ENCODE measurements at regions not wholly inside any gene's neighbourhood (a gene's known extent, or its start where the extent isn't known, plus 50 kb on each side); places are given as distances from the start of the nearest gene placed in this dataset.
"Not testable (repeated sequence)": the region's sequence is repeated elsewhere in the genome, so short reads cannot be mapped to it uniquely, and the experiment has no call there.

- in situ Hi-C loops (cut with HindIII; ENCODE audit: low pct_unique_long_range_greater_than_20kb, low sequenced_read_pairs): no loop called here
- DNase-seq (ENCODE audit: low read depth): no peak
Observed at GRCh38 chr3:176615826-176616225, 581.5 kb downstream of the TBL1XR1 start.

GRCh38 chr3:176611703-176612102 lies 585.6 kb downstream of the TBL1XR1 start:
- no peak for DNase-seq (ENCODE audit: low read depth)
- in situ Hi-C loops (cut with HindIII; ENCODE audit: low pct_unique_long_range_greater_than_20kb, low sequenced_read_pairs): no loop called here

GRCh38 chr3:176609361-176609760 lies 587.9 kb downstream of the TBL1XR1 start:
- DNase-seq (ENCODE audit: low read depth): no peak
- in situ Hi-C loops (cut with HindIII; ENCODE audit: low pct_unique_long_range_greater_than_20kb, low sequenced_read_pairs): no loop called here

GRCh38 chr3:176605553-176605952 lies 591.7 kb downstream of the TBL1XR1 start:
- DNase-seq (ENCODE audit: low read depth); in situ Hi-C loops (cut with HindIII; ENCODE audit: low pct_unique_long_range_greater_than_20kb, low sequenced_read_pairs): not testable (repeated sequence)

- in situ Hi-C loops (cut with HindIII; ENCODE audit: low pct_unique_long_range_greater_than_20kb, low sequenced_read_pairs): no loop called here
- DNase-seq (ENCODE audit: low read depth): no peak
Observed at GRCh38 chr3:176595307-176595706, 602.0 kb downstream of the TBL1XR1 start.

- no peak for DNase-seq (ENCODE audit: low read depth)
- in situ Hi-C loops (cut with HindIII; ENCODE audit: low pct_unique_long_range_greater_than_20kb, low sequenced_read_pairs): no loop called here
Observed at GRCh38 chr3:176590722-176591121, 606.6 kb downstream of the TBL1XR1 start.

- DNase-seq (ENCODE audit: low read depth): no peak
- in situ Hi-C loops (cut with HindIII; ENCODE audit: low pct_unique_long_range_greater_than_20kb, low sequenced_read_pairs): no loop called here
Observed at GRCh38 chr3:176587089-176587488, 610.2 kb downstream of the TBL1XR1 start.

GRCh38 chr3:176584413-176585176 lies 612.7 kb downstream of the TBL1XR1 start:
- DNase-seq (ENCODE audit: low read depth): no peak
- in situ Hi-C loops (cut with HindIII; ENCODE audit: low pct_unique_long_range_greater_than_20kb, low sequenced_read_pairs): no loop called here

- no peak for DNase-seq (ENCODE audit: low read depth)
- in situ Hi-C loops (cut with HindIII; ENCODE audit: low pct_unique_long_range_greater_than_20kb, low sequenced_read_pairs): no loop called here
Observed at GRCh38 chr3:176583956-176584355, 613.3 kb downstream of the TBL1XR1 start.

- in situ Hi-C loops (cut with HindIII; ENCODE audit: low pct_unique_long_range_greater_than_20kb, low sequenced_read_pairs): no loop called here
- no peak for DNase-seq (ENCODE audit: low read depth)
Observed at GRCh38 chr3:176581589-176581988, 615.7 kb downstream of the TBL1XR1 start.

- peak; percentile 19 for DNase-seq (ENCODE audit: low read depth)
- in situ Hi-C loops (cut with HindIII; ENCODE audit: low pct_unique_long_range_greater_than_20kb, low sequenced_read_pairs): no loop called here
Observed at GRCh38 chr3:176579711-176580185, 617.5 kb downstream of the TBL1XR1 start.

GRCh38 chr3:176578316-176578715 lies 619.0 kb downstream of the TBL1XR1 start:
- in situ Hi-C loops (cut with HindIII; ENCODE audit: low pct_unique_long_range_greater_than_20kb, low sequenced_read_pairs): no loop called here
- DNase-seq (ENCODE audit: low read depth): no peak

GRCh38 chr3:176577447-176577846 lies 619.8 kb downstream of the TBL1XR1 start:
- in situ Hi-C loops (cut with HindIII; ENCODE audit: low pct_unique_long_range_greater_than_20kb, low sequenced_read_pairs): no loop called here

GRCh38 chr3:176574786-176575185 lies 622.5 kb downstream of the TBL1XR1 start:
- in situ Hi-C loops (cut with HindIII; ENCODE audit: low pct_unique_long_range_greater_than_20kb, low sequenced_read_pairs): no loop called here
- DNase-seq (ENCODE audit: low read depth): no peak

More at GRCh38 chr3:176577447-176577846, 619.8 kb downstream of the TBL1XR1 start:
- no peak for DNase-seq (ENCODE audit: low read depth)

- DNase-seq (ENCODE audit: low read depth): no peak
- in situ Hi-C loops (cut with HindIII; ENCODE audit: low pct_unique_long_range_greater_than_20kb, low sequenced_read_pairs): no loop called here
Observed at GRCh38 chr3:176571926-176572325, 625.4 kb downstream of the TBL1XR1 start.

- in situ Hi-C loops (cut with HindIII; ENCODE audit: low pct_unique_long_range_greater_than_20kb, low sequenced_read_pairs): no loop called here
- no peak for DNase-seq (ENCODE audit: low read depth)
Observed at GRCh38 chr3:176570992-176571391, 626.3 kb downstream of the TBL1XR1 start.

- in situ Hi-C loops (cut with HindIII; ENCODE audit: low pct_unique_long_range_greater_than_20kb, low sequenced_read_pairs): no loop called here
- no peak for DNase-seq (ENCODE audit: low read depth)
Observed at GRCh38 chr3:176568189-176568588, 629.1 kb downstream of the TBL1XR1 start.

GRCh38 chr3:176566757-176567156 lies 630.5 kb downstream of the TBL1XR1 start:
- in situ Hi-C loops (cut with HindIII; ENCODE audit: low pct_unique_long_range_greater_than_20kb, low sequenced_read_pairs): no loop called here
- no peak for DNase-seq (ENCODE audit: low read depth)

- in situ Hi-C loops (cut with HindIII; ENCODE audit: low pct_unique_long_range_greater_than_20kb, low sequenced_read_pairs): no loop called here
- no peak for DNase-seq (ENCODE audit: low read depth)
Observed at GRCh38 chr3:176562331-176562730, 635.0 kb downstream of the TBL1XR1 start.

GRCh38 chr3:176561826-176562225 lies 635.5 kb downstream of the TBL1XR1 start:
- DNase-seq (ENCODE audit: low read depth): no peak
- in situ Hi-C loops (cut with HindIII; ENCODE audit: low pct_unique_long_range_greater_than_20kb, low sequenced_read_pairs): no loop called here

Data from Caki2 (cell line).